GM08714 (cell line): ENCODE measurements at regions not wholly inside any gene's neighbourhood (a gene's known extent, or its start where the extent isn't known, plus 50 kb on each side); places are given as distances from the start of the nearest gene placed in this dataset.
"Not testable (repeated sequence)": the region's sequence is repeated elsewhere in the genome, so short reads cannot be mapped to it uniquely, and the experiment has no call there.

Experiments
- H3K4me3 ChIP-seq: fragments of 200-500 bp; sonication (Bioruptor generic); 2 replicates; pipeline ENCODE4 v1.5.1; 2014; ENCODE audit warnings: mild to moderate bottlenecking, low read length, inconsistent platforms
- ZNF274 ChIP-seq: IDR thresholded peaks from 2 replicates; pipeline ENCODE4 v1.6.1; 2012; ENCODE audit warnings: mild to moderate bottlenecking, low read depth, low read length

- TF ChIP-seq ZNF274 = no peak
These were observed 1321.8 kb downstream of the BRD1 start for GRCh38 chr22:48505891-48506290.

GRCh38 chr22:48504519-48505140 is 1323.0 kb downstream of the BRD1 start:
- no peak overlapping the region for H3K4me3 ChIP-seq
- no peak for TF ChIP-seq ZNF274

More at GRCh38 chr22:48505891-48506290, 1321.8 kb downstream of the BRD1 start:
- H3K4me3 ChIP-seq = no peak overlapping the region

GRCh38 chr22:48503876-48504275 is 1323.8 kb downstream of the BRD1 start:
- no peak for TF ChIP-seq ZNF274
- no peak overlapping the region for H3K4me3 ChIP-seq

GRCh38 chr22:48503035-48503625 is 1324.5 kb downstream of the BRD1 start:
- H3K4me3 ChIP-seq = no peak overlapping the region
- TF ChIP-seq ZNF274 = no peak

- no peak overlapping the region for H3K4me3 ChIP-seq
- no peak for TF ChIP-seq ZNF274
These were observed 1326.4 kb downstream of the BRD1 start for GRCh38 chr22:48501231-48501750.

- TF ChIP-seq ZNF274 = no peak
These were observed 1327.0 kb downstream of the BRD1 start for GRCh38 chr22:48500471-48501230.

GRCh38 chr22:48499456-48500425 is 1327.9 kb downstream of the BRD1 start:
- H3K4me3 ChIP-seq = no peak overlapping the region
- no peak for TF ChIP-seq ZNF274

More at GRCh38 chr22:48500471-48501230, 1327.0 kb downstream of the BRD1 start:
- no peak overlapping the region for H3K4me3 ChIP-seq

- H3K4me3 ChIP-seq = no peak overlapping the region
- TF ChIP-seq ZNF274 = no peak
These were observed 1328.9 kb downstream of the BRD1 start for GRCh38 chr22:48498526-48499331.

- not testable (repeated sequence) for H3K4me3 ChIP-seq
These were observed 1329.7 kb downstream of the BRD1 start for GRCh38 chr22:48497743-48498520.

GRCh38 chr22:48496987-48497650 is 1330.6 kb downstream of the BRD1 start:
- TF ChIP-seq ZNF274 = no peak
- no peak overlapping the region for H3K4me3 ChIP-seq

- H3K4me3 ChIP-seq = no peak overlapping the region
- no peak for TF ChIP-seq ZNF274
These were observed 1331.3 kb downstream of the BRD1 start for GRCh38 chr22:48496226-48496845.

- H3K4me3 ChIP-seq = no peak overlapping the region
- TF ChIP-seq ZNF274 = no peak
These were observed 1332.0 kb downstream of the BRD1 start for GRCh38 chr22:48495751-48496080.
